Right hindlimb (tissue), 1 donor: ENCODE measurements at regions not wholly inside any gene's neighbourhood (a gene's known extent, or its start where the extent isn't known, plus 50 kb on each side); places are given as distances from the start of the nearest gene placed in this dataset.
A peak's percentile ranks its signal among the peaks of the same experiment; 100 is the strongest.
"Not testable (repeated sequence)": the region's sequence is repeated elsewhere in the genome, so short reads cannot be mapped to it uniquely, and the experiment has no call there.

Experiments
- DNase-seq: peaks from one replicate; pipeline ENCODE4 v3.0.0-alpha.2; 2018

DNA sequence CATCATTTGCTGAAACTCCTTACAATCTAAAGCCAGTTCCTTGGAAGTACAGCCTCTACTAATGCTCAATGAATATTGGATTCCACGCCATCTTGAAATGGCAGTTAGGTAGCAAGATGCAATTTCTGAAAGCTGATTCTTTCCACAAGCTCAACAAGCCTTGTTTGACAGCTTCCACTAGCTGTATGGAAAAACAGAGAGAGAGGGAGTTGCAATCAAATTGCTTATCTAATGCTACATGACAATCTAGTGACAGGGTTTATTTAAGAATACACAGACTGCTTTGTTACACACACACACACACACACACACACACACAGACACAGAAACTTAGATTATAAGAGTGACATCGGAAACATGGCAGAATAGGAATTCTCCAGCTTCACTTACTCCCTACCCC lies 288.4 kb upstream of the DEPDC1 start:
- DNase-seq, result no peak

DNA sequence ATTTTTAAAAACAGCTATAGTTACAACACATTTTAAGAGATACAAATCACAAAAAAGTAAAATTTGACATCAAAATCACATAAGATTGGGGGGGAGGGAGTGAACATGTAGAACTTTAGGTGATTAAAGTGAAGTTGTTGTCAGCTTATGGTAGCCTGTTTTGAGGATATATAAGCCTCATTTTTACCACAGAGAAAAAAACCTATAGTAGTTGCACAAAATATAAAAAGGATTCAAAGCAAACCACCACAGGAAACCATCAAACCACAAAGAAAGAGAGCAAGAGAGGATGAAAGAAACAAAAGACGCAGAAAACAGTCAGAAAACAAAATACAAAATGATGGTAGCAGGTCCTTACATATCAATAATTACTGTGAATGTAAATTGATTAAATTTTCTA lies 291.9 kb upstream of the DEPDC1 start:
- DNase-seq, result no peak

DNA sequence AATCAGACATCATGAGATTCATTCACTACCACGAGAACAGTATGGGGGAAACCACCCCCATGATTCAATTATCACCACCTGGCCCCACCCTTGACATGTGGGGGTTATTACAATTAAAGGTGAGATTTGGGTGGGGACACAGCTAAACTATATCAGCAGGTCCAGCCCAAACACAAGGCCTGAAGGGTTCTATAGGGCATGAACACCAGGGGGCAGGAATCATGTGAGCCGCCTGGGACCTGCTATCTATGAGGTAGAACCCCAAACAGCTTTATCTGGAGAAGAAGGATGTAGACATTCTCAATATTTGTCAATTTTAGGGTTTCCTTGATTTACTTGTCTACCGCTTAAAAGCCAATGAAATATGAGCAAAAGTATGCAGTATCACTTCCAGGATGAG lies 294.9 kb upstream of the DEPDC1 start:
- no peak for DNase-seq

GRCh38 chr1:68795956-68796355 lies 299.1 kb upstream of the DEPDC1 start:
- no peak for DNase-seq

DNA sequence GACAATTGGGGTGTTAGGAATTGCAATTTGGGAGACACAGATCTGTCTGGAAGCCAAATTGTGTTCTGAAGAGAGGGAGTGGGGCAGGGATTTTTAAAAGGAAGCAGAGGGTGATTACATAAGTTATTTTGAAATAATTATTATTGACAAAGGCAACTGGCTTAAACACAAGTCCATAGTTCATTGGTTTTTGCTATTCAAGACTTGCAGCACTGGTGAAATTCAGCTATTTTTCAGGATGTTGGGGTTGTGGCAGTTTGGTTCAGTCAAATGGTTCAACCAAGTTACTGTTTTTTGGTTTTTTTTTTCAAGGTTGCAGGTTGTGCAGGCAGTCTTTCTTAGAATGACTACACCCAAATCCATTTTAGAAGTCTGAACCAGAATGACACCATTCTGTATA lies 300.0 kb upstream of the DEPDC1 start:
- DNase-seq, result no peak

DNA sequence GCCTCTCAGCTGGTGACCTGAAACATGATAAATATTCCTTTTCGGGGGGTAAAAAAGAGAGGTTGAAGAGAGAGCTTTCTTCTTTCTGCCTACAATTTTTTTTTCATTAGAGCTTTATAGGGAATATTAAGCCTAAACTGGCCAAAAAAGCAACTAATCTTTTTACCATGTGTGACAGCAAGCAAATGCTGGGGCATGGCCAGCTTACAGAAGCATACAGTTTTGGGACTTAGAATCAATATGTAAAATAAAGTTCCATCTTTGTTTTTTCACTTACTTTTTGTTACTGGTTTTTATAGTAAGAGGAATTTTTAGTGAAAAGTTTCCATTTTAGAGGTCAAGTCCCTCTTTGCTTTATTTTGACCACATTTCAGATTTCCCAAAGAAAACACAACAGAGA lies 301.2 kb upstream of the DEPDC1 start:
- peak; percentile 46 for DNase-seq

DNA sequence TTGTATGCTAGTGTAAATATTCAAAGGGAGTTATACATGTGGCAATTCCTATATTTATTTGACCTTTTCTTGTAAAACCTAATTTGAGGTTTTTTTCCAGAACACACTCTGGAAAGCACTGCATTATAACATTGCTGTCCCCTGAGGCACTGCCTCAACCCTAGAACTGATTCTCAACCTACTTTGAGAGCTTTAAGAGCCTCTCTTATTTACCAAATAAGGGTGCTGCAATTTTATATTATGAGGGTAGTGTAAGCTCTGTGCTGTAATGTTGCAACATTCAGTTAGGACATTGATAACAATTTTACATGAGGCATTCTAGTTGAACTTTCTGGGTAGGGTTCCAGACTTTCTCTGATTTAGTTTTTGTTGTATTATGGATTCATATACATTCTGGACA lies 302.2 kb upstream of the DEPDC1 start:
- DNase-seq, result no peak

DNA sequence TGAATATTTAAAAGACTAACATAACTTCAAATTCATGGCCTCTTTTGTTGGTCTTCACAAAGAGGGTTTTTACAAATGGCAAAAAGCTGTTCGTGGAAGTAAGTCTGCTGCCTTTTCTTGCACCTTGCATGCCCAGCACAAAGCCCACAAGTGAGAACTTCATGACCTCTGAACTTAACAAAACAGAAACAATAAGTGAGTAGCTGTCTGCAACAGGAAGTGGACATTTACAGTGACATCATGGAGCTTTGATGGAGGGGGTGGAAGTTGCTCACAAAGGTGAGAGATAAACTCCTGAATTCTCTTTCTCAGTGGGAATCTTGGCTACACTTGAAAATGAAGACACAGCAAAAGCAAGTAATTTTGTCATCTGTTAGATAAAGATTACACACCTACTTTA lies 303.3 kb upstream of the DEPDC1 start:
- DNase-seq, result no peak

GRCh38 chr1:68801440-68801839 lies 304.6 kb upstream of the DEPDC1 start:
- no peak for DNase-seq

DNA sequence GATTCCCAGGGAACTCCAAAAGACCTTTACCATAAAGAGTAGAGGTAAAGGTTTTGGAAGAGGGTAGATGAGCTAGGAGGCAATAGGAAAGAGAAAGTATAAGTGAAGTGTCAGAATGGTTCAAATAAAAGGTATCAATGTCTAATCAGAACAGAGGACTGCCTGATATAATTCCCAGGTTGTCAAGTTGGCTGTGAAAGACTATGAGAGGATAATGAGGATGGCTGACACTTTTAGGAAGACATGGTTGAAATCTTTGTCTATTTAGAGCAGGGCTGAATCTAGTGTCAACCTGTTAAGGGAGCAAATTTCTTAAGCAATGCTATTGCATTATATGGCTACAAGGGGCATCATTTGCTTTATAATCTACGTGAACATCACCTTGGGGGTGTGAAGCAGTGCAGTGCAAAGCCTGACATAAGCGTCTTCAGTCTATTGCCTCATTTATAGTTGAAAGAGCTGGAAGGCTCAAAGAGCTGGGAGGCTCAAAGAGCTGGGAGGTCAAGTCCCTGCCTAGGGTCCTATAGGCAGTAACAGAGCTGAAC lies 308.3 kb upstream of the DEPDC1 start:
- DNase-seq, result no peak

DNA sequence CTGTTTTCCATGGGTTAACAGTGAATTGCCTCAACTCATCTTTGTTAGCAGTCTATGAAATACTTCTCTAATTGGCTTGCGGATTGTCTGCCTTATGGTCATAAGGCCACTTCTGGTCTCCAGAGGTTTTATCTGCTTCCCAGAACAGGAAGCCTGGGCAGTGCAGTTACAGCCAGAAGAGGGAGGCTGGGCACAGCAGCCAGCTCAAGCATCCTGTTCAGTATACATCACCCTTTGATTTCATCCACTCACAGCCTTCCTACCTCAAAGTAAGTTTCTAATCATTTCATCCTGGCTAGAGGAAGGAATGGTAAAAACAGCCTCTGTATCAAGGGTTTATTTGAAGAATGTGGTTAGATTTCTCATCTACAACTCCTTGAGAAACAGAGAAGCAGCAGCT lies 311.5 kb upstream of the DEPDC1 start:
- DNase-seq, result peak; percentile 22

- no peak for DNase-seq
Observed at GRCh38 chr1:68811806-68812205, 314.9 kb upstream of the DEPDC1 start.

- DNase-seq, result no peak
Observed at GRCh38 chr1:68812333-68812732, 315.5 kb upstream of the DEPDC1 start.

DNA sequence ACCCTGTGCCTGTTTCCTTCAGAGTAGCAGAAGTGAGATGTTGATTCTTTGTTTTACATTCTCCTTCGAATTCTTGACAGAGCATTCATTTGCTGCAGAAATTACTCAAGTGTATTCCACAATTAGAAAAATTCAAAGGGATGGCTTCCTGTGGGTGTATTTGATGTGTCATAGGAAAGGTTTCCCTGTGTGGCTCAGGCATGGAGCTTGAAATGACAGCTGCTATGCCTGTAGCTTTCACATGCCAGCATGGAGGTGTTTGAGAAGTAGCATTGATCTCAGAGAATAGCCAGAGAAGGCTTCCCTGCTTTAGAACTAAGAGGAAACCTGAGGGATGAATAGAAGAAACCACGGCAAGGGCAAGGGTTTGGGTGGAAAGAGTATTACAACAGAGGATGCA lies 317.2 kb upstream of the DEPDC1 start:
- no peak for DNase-seq

GRCh38 chr1:68815632-68816031 lies 318.8 kb upstream of the DEPDC1 start:
- no peak for DNase-seq

DNA sequence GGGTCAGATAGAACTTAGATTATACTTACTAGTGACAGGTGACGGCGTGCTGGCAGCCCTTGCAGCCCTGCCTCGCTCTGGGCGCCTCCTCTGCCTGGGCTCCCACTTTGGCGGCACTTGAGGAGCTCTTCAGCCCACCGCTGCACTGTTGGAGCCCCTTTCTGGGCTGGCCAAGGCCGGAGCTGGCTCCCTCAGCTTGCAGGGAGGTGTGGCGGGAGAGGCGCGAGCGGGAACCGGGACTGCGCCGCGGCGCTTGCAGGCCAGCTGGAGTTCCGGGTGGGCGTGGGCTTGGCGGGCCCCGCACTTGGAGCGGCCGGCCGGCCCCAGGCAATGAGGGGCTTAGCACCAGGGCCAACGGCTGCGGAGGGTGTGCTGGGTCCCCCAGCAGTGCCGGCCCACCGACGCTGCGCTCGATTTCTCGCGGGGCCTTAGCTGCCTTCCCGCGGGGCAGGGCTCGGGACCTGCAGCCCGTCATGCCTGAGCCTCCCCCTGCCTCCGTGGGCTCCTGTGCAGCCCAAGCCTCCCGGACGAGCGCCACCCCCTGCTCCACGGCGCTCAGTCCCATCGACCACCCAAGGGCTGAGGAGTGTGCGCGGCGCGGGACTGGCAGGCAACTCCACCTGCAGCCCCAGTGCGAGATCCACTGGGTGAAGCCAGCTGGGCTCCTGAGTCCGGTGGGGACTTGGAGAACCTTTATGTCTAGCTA lies 320.8 kb upstream of the DEPDC1 start:
- DNase-seq, result not testable (repeated sequence)

GRCh38 chr1:68819190-68819829 lies 322.4 kb upstream of the DEPDC1 start:
- DNase-seq, result no peak

DNA sequence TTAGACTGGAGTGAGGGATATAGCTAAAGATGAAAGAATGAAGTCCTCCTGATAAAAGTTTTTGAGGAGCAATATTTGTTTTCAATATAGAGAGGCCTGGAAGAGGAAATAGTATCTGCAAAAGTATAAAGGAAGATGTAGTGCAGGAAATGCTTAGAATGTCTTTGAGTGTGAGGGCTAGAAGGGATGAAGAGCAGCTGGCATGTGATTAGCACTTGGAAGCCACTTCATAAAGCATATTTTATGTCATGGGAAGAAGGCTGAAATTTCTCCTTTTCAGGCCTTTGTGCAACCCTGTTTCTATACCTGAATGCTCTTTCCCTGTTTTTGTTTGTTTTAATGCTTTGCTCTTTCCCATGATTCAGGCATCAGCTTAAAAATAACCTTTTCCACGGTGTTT lies 323.3 kb upstream of the DEPDC1 start:
- DNase-seq, result no peak

DNA sequence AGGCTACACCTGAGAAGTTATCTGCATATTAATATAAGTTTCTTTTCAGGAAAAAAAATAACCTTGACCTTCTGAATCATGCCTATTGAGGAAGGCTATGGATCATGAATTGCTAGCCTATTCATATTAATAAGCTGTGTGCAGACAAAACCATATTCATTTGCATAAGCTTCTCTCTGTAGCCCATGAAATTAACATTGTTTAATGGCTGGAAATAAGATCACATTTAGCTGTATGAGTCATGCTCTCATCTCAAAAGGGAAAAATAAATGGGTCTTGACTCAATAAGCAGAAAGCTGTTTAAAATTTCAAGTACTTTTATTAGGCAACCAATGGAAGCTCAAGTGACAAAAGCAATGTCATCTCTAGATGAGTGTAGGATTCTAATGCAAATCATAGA lies 330.0 kb upstream of the DEPDC1 start:
- DNase-seq, result no peak

GRCh38 chr1:68827261-68827660 lies 330.4 kb upstream of the DEPDC1 start:
- no peak for DNase-seq

DNA sequence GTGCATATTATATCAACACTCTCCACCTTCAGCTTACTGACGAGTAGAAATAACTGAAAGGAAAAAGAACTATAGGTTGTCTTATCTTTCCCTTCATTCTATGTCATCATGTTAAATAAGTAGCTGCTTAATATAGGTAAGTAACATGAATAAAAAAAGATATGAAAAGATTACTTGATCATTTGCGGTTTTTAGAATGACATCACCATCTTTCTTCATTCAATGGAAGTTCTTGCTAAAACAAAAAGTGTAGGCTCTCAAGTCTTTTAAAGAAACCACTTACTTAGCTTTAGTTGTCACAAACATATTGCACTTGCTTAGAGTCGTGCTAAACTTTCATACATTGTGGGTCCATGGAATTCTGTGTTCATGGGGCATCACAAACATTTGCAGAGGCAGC lies 331.1 kb upstream of the DEPDC1 start:
- DNase-seq, result no peak

DNA sequence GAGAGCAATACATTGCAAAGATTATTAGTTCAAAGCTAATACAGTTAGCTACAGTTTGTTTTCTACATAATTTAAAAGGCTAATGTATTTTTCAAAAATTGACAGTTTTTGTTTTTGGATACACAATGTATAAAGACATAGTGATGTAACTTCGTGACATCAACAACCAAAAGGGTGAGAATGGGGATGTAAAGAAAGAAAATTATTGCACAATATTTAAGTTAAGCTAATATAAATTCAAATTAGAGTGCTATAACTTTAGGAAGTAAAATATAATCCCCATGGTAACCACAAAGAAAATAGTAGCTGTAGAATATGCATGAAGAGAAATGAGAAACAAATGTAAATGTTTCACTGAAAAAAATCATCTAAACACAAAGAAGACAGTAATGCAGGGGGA lies 334.4 kb upstream of the DEPDC1 start:
- no peak for DNase-seq

DNA sequence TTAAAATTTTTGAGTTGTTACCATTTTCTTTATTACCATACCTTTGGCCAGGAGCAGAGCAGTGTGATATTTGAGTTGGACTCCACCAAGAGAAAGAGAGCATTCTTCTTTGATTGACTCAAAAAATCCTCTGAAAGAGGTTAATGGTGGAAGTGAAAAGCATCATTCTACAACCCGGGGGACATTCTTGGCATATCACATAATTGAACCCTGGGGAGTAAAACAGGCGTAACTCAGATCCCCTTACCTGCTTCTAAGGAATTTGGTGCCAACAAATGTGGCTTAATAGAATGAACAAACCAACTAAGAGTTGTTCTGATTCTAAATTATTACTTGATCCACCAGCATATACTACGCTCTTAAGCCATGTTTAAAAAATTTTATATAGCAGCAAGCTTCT lies 351.1 kb upstream of the DEPDC1 start:
- no peak for DNase-seq

DNA sequence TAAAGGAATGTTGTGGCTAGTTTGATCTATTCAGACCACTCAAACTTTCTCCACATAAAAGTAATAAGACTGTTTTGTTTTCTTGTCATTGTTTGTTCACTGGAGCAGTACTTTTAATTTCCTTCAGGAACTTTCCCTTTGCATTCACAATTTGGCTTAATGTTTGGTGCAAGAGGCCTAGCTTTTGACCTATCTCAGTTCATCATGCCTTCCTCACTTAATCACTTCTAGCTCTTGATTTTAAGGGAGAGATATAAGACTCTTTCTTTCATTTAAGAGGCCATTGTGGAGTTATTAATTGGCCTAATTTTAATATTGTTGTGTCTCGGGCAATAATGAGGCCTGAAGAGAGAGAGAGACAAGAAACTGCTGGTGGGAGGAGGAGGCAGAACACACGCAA lies 371.7 kb upstream of the DEPDC1 start:
- no peak for DNase-seq

- DNase-seq, result no peak
Observed at GRCh38 chr1:68873144-68873543, 376.3 kb upstream of the DEPDC1 start.
